ENCODE measurements at regions not wholly inside any gene's neighbourhood (a gene's known extent, or its start where the extent isn't known, plus 50 kb on each side); places are given as distances from the start of the nearest gene placed in this dataset.
"Not testable (repeated sequence)": the region's sequence is repeated elsewhere in the genome, so short reads cannot be mapped to it uniquely, and the experiment has no call there.

DNA sequence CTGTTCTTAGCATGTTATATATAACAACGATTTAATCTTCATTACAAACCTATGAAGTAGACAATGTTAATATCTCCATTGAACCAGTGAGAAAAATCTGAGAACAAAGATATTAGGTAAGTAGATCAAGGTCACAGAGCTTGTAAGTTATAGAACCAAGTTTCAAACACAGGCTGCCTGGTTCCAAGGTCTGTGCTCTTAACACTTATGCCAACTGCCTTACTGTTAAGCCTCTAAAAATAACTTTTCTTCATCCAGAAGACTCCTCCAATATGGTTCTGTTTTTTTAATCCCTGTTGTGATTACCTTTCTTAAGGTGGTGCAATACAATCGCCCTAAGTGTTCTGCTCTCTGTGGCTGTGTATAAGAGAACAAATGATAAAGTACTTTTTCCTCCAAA lies 282.0 kb upstream of the GRID2 start:
- TF ChIP-seq, protein P1, sequence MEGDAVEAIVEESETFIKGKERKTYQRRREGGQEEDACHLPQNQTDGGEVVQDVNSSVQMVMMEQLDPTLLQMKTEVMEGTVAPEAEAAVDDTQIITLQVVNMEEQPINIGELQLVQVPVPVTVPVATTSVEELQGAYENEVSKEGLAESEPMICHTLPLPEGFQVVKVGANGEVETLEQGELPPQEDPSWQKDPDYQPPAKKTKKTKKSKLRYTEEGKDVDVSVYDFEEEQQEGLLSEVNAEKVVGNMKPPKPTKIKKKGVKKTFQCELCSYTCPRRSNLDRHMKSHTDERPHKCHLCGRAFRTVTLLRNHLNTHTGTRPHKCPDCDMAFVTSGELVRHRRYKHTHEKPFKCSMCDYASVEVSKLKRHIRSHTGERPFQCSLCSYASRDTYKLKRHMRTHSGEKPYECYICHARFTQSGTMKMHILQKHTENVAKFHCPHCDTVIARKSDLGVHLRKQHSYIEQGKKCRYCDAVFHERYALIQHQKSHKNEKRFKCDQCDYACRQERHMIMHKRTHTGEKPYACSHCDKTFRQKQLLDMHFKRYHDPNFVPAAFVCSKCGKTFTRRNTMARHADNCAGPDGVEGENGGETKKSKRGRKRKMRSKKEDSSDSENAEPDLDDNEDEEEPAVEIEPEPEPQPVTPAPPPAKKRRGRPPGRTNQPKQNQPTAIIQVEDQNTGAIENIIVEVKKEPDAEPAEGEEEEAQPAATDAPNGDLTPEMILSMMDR (IDR thresholded peaks at IDR 0.05) = no peak
- no peaks in the 10 kb centered on the region for H3K27me3 ChIP-seq
- H3K9me3 ChIP-seq = no peaks in the 10 kb centered on the region
- no peaks in the 10 kb centered on the region for H3K4me1 ChIP-seq
- intact Hi-C loops (cut with DNase I; ENCODE audit: low total_unique reads) = no loop called here
- DNase-seq = no peak
- H3K4me3 ChIP-seq = no peak overlapping the region
- H3K36me3 ChIP-seq = no peaks in the 10 kb centered on the region
- no peak overlapping the region for H3K27ac ChIP-seq

DNA sequence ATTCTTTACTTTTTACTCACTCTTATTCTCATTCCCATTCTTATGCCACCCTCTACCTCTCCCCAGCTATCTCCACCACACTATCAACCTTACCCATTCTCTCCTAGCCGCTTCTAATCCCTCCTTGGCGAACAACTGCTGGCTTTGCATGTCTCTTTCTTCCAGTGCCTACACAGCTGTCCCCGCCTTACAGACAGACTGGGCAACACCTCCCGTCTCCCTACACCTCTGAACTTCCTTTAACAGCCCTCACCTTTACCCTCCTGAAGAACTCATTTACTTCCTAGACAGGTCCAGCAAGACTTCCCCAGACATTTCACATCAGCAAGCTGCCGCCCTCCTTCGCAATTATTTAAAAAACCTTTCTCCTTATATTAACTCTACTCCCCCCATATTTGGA lies 274.9 kb upstream of the GRID2 start:
- H3K9me3 ChIP-seq; H3K27me3 ChIP-seq; intact Hi-C loops (cut with DNase I; ENCODE audit: low total_unique reads); H3K27ac ChIP-seq; H3K4me3 ChIP-seq; H3K36me3 ChIP-seq; DNase-seq; H3K4me1 ChIP-seq: not testable (repeated sequence)

DNA sequence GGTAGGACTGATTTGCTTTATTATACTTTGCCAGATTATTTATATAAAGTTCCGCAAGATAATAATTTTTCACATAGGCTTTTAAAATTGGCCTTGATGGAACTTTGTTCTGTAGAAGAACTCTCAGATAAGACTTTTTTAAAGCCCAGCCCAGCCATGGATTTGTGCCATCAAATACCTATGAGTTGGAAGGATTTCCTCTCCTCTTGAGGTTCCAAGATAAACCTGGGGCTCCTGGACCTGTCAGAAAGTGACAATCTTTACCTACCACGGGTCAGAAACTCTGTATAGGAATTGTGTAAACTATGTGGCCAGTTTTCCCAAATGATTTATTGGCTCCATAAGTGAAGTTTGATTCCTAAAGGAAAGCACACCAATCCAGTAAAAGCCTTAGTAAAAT lies 271.9 kb upstream of the GRID2 start:
- intact Hi-C loops (cut with DNase I; ENCODE audit: low total_unique reads) = no loop called here

GRCh38 chr4:92035666-92036065 lies 268.1 kb upstream of the GRID2 start:
- H3K27me3 ChIP-seq = no peaks in the 10 kb centered on the region
- no peak overlapping the region for H3K27ac ChIP-seq
- H3K4me1 ChIP-seq = no peaks in the 10 kb centered on the region
- intact Hi-C loops (cut with DNase I; ENCODE audit: low total_unique reads) = no loop called here
- DNase-seq = no peak
- no peak overlapping the region for H3K4me3 ChIP-seq
- no peaks in the 10 kb centered on the region for H3K9me3 ChIP-seq
- H3K36me3 ChIP-seq = no peaks in the 10 kb centered on the region
- TF ChIP-seq, protein P1 (IDR thresholded peaks at IDR 0.05) = no peak

More for the DNA sequence above, 271.9 kb upstream of the GRID2 start:
- Histone ChIP-seq H3K4me1 (no peaks in the 10 kb centered on the region), H3K9me3 (no peaks in the 10 kb centered on the region), H3K27me3 (no peaks in the 10 kb centered on the region), H3K36me3 (no peaks in the 10 kb centered on the region), H3K27ac (no peak overlapping the region), H3K4me3 (no peak overlapping the region)
- TF ChIP-seq, protein P1 (IDR thresholded peaks at IDR 0.05) = no peak
- DNase-seq = no peak

DNA sequence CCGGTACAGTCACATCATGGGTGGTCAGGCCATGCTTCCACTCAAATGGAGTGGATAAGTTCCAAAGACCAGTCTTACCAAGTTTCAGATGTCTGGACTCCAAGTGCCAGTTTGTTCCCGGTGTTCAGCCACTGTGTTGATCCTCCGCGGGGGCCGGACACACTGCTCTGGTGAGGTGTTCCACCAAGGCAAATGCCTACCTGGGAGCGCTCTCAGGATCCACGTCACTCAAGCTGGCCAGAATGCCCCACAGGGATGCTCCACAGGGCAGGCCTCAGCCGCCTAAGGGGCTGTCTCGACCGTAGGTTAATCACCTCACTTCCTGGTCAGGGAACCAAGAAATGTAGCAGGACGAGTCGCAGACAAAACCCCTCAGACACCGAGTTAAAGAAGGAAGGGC lies 258.0 kb upstream of the GRID2 start:
- Histone ChIP-seq H3K27me3 (no peaks in the 10 kb centered on the region), H3K36me3 (no peaks in the 10 kb centered on the region), H3K4me1 (no peaks in the 10 kb centered on the region), H3K27ac (no peak overlapping the region), H3K4me3 (no peak overlapping the region), H3K9me3 (no peaks in the 10 kb centered on the region)
- TF ChIP-seq, protein P1 (IDR thresholded peaks at IDR 0.05) = no peak
- intact Hi-C loops (cut with DNase I; ENCODE audit: low total_unique reads) = no loop called here
- no peak for DNase-seq

DNA sequence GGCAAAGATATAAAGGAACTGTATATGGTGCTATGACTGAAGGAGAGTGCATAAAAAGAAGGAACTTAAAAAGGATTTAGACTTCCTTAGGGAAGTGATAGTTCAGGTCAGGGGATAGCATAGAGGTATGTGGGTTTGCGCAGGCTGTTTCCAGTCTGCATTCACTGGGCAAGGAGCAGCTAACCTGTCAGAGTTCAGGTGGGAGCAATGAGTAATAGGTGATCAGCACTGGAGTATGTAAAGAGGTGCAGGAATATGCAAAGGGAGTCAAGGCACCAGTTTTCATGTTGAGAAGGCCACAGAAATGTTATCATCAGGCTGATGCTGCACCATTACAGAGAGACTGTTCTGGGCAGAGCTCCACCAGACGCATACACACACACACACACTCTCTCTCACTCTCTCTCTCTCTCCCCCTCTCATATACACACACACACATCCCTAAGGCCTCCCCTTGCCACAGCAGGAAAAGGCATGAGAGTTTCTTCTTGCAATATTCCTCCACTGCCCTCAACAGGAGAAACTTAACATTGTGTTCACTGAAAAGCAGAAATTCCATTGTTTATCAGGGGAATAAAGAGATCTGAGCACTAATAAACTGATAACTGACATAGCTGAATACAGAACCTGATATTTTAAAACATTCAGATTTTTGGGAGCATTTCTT lies 256.4 kb upstream of the GRID2 start:
- Histone ChIP-seq H3K36me3 (no peaks in the 10 kb centered on the region), H3K4me1 (no peaks in the 10 kb centered on the region), H3K27ac (no peak overlapping the region), H3K4me3 (no peak overlapping the region), H3K9me3 (peaks cover 0 to 3% (median 0%) of the 10 kb centered on the region in 3 donors), H3K27me3 (no peaks in the 10 kb centered on the region)
- intact Hi-C loops (cut with DNase I; ENCODE audit: low total_unique reads) = no loop called here
- no peak for DNase-seq
- TF ChIP-seq, protein P1 (IDR thresholded peaks at IDR 0.05) = no peak
